GM12864 (cell line): ENCODE measurements at regions not wholly inside any gene's neighbourhood (a gene's known extent, or its start where the extent isn't known, plus 50 kb on each side); places are given as distances from the start of the nearest gene placed in this dataset.

Experiments
- DNase-seq: peaks from one replicate; pipeline ENCODE4 v3.0.0-alpha.2; 2011; ENCODE audit warnings: low read depth
- H3K4me3 ChIP-seq: 2 replicates; pipeline ENCODE4 v1.5.1; 2011; ENCODE audit warnings: mild to moderate bottlenecking, low read depth, low read length, control low read depth
- TF ChIP-seq, protein P1 (sequence below): IDR thresholded peaks from 2 replicates; pipeline ENCODE4 v1.5.1; 2011; ENCODE audit warnings: low read depth, mild to moderate bottlenecking, moderate library complexity, low read length, control low read depth, inconsistent platforms; ENCODE audit errors: missing control alignments

DNA sequence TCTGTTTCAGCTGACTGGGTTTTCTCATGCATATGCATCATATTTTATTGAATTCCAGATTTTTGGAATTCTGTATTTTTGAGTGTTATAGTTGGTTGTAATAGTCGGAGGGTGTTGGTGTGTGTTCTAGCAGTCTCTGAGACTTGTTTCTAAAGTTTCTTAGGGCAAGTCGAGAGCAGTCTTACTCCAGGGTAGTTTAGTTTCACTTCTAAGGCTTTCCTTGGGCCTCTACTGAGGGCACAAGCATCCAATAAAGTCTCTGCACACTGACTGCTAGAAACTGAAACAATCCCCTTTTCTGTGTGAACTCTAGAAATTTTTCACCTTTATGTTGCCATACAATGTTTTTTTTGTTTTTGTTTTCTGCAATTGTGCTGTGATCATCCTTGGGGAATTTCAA is 663.7 kb upstream of the LRATD1 start:
- no peak overlapping the region for H3K4me3 ChIP-seq
- DNase-seq: no peak
- TF ChIP-seq, protein P1, sequence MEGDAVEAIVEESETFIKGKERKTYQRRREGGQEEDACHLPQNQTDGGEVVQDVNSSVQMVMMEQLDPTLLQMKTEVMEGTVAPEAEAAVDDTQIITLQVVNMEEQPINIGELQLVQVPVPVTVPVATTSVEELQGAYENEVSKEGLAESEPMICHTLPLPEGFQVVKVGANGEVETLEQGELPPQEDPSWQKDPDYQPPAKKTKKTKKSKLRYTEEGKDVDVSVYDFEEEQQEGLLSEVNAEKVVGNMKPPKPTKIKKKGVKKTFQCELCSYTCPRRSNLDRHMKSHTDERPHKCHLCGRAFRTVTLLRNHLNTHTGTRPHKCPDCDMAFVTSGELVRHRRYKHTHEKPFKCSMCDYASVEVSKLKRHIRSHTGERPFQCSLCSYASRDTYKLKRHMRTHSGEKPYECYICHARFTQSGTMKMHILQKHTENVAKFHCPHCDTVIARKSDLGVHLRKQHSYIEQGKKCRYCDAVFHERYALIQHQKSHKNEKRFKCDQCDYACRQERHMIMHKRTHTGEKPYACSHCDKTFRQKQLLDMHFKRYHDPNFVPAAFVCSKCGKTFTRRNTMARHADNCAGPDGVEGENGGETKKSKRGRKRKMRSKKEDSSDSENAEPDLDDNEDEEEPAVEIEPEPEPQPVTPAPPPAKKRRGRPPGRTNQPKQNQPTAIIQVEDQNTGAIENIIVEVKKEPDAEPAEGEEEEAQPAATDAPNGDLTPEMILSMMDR: no peak

DNA sequence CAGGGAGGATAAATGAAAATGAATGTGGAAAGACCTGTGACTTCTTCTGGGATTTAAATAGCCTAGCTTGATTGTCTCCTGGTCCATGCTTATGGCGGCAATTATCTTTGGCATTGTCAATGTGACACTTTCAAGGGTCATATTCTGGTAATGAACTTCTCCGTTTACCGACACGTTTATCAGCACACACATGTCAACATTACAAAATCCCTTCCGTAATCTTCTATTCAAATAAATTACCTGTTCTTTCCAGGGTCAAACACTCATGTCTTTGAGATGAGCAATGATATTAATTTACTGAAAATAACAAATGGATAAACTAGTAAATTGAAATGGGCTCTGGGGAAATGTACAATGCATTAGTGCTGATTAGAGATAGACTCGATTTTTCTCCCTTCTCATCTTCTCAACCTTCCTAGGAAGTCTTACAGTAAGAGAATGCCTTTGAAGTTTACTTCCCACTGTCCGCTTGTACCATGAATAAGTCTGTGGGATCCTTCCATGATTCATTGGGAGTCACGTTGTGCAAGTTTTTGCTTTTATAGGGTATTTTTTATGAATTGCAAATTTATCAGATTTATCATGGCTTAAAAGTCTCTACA is 646.3 kb upstream of the LRATD1 start:
- no peak for DNase-seq
- TF ChIP-seq, protein P1: no peak
- H3K4me3 ChIP-seq: no peak overlapping the region

DNA sequence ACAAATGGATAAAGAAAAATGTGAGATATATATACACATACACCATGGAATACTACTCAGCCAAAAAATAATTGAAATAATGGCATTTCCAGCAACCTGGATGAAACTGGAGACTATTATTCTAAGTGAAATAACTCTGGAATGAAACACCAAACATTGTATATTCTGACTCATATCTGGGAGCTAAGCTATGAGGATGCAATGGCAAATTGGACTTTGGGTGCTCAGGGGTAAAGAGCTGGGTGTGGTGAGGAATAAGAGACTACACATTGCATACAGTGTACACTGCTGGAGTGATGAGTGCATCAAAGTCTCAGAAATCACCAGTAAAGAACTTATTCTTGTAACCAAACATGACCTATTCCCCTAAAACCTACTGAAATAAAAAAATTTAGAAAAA is 636.0 kb upstream of the LRATD1 start:
- no peak for DNase-seq
- H3K4me3 ChIP-seq: no peak overlapping the region
- TF ChIP-seq, protein P1: no peak

DNA sequence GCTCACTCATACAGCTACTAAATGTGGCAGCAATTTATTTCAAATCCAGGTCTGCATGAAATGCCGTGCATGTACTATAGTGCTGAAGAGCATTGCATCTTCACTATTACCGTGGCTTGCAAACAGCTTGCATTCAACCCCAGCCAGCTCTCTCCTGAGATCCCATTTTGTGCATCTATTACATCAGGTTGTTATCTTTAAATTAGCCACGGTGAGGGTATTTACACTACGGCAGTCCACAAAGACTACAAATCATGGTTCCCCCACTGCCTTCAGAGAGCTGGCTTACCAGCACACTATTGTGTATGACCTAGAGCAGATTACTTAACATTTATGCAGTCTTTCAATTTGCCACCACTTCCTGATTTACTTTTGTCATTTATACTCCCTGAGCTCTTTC is 621.3 kb upstream of the LRATD1 start:
- TF ChIP-seq, protein P1: no peak

DNA sequence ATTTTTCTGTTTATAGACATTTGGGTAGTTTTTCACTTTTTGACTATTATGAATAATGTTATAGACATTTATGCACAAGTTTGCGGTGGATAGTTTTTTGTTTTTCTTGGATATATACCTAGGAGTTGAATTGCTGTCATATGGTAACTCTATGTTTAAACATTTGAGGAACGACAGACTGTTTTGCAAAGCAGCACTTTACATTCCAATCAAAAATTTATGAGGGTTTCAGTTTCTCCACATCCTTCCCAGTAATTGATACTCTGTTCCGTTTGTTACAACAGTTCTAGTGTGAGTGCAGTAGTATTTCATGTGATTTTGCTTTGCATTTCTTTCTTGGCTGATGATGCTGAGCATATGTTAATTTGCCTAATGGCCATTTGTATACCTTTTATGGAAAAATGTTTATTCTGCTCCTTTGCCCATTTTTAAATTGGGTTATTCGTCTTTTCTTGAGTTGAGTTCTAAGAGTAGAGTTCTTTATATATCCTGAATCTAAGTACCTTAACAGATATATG is 617.3 kb upstream of the LRATD1 start:
- TF ChIP-seq, protein P1: no peak
- no peak overlapping the region for H3K4me3 ChIP-seq
- no peak for DNase-seq

More for the DNA sequence above, 621.3 kb upstream of the LRATD1 start:
- H3K4me3 ChIP-seq: no peak overlapping the region
- no peak for DNase-seq

DNA sequence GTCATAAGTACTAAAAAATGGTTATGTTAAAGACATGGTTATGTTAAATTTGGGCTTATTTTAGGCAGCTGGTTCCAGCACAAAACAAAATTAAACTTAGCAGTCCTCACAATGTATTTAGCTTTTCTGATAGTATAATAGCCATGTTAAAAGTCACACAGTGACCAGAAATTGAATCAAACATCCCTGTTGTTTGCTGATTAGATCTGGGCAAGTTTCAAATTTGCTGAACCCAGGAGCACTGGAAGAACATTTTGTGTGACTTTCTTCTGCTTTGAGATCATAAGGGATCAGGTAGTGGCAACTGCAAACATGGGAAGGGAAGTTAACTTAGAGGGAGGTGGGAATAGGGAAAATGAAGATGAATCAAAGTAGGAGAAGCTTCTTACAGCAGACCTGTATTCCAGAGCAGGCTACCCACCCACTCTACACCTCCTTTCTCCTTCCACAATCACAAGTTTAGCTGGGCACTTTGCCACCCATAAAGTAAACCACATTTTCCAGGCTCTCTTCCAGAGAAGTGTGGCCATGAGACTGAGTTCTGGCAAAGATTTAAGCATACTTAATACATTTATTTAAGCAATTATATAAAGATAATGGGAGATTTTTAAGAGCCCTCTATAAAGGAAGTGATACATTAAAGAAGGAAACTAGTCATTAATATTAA is 616.1 kb upstream of the LRATD1 start:
- no peak for DNase-seq
- TF ChIP-seq, protein P1: no peak
- H3K4me3 ChIP-seq: no peak overlapping the region

DNA sequence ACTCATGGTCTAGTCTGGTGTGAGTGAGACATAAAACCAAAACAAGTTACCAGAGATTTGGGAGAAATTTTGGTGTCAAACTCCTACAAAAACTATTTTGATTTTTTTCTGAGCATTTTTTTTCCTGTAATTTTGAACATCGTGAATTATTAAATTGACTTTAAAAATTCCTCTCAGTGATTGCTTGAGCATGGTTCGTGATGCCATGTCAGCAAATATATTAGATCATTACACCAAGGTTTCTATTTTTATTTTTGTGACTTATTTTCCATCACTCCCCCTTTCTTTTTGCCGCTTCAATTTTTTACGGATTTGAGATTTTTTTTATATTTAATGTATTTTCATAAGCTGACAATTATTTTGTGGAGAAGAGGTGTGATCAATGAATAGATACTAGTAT is 613.9 kb upstream of the LRATD1 start:
- DNase-seq: no peak
- H3K4me3 ChIP-seq: no peak overlapping the region
- TF ChIP-seq, protein P1: no peak
